Islet precursor cell (in vitro differentiated cells): ENCODE measurements at regions not wholly inside any gene's neighbourhood (a gene's known extent, or its start where the extent isn't known, plus 50 kb on each side); places are given as distances from the start of the nearest gene placed in this dataset.
"Not testable (repeated sequence)": the region's sequence is repeated elsewhere in the genome, so short reads cannot be mapped to it uniquely, and the experiment has no call there.

Source experiments
- DNase-seq: peaks from one replicate; pipeline ENCODE4 v3.0.0-alpha.2; 2018

DNA sequence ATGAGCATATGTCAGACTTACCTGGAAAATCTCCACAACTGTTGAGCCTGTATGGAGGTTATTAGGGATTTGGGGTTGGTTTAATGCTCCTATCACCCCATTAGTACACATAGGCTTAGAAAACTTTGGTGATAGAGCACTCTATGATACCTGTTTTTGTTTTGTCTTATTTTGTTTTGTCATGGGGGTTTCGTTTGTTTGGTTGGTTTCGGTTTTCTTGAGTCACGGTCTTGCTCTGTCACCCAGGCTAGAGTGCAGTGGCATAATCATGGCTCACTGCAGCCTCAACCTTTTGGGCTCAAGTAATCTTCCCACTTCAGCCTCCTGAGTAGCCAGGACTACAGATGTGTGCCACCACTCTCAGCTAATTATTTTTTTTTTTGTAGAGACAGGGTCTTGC, 70.0 kb downstream of the MZT1 start:
- DNase-seq = no peak

DNA sequence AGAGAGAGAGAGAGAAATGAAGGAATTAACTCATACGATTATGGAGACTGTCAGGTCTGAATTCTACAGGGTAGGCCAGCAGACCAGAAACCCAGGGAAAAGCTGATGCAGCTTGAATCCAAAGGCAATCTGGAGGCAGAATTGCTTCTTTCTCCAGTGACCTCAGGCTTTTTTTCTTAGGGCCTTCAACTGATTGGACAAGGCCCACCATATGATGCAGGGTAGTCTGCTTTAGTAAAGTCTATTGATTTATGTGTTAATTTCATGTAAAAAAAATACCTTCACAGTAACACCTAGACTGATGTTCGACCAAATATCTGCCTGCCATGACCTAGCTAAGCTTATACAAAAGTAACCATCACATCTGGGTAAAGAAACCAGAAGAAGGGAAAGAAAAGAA, 71.1 kb downstream of the MZT1 start:
- no peak for DNase-seq

DNA sequence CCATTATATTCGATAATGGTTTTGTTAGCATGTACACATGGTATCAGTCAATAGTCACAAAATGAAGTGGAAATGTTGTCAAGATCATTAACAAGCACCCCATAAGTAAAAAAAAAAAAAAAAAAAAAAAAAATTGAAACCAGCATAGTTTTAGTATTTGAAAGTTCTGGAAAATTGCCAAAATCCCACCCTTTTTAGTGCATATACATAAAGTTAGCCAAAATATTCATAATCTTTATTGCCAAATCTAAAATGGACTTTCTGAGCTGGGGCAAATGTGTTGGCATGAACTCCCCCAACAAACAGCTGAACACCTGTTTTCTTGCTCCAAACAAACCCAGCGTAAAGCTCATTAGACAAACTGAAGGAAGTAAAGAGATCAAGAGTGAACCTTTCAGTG, 73.9 kb downstream of the MZT1 start:
- no peak for DNase-seq

DNA sequence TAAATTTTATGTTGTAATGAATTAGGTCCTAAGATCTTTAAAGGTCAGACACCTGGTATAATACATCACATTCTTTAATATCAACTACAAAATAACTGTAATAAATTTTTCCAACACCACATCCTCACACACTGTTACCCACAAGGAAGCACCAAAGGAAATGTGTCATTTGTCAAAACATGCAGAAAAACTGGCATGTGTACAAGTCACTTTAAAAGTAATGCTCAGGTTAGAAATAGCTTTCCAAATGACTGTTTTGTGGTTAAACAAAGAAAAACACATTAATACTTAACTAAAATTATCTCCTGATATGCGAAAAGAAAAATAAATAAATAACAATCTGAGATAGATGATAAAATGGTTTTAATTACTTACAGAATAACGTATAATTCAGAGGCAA, 74.7 kb downstream of the MZT1 start:
- no peak for DNase-seq

DNA sequence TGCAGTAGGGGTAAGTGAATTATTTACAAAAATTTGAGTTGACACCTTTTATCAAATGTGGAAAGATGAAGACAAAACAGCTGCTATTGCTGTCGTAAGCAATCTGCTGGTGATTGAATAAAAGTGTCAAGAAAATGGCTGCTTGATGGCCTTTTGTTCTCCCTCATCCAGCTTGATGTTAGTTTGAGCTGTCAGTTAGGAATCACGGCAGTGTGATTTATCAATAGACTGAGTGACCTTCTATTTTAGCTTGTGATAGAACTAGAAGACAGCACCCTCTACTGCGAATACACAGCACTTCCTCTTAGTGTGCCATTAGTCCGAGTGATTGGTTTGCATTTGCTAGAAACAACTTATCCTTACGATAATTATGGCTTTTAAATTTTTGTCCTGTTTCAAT, 76.3 kb downstream of the MZT1 start:
- DNase-seq = no peak

DNA sequence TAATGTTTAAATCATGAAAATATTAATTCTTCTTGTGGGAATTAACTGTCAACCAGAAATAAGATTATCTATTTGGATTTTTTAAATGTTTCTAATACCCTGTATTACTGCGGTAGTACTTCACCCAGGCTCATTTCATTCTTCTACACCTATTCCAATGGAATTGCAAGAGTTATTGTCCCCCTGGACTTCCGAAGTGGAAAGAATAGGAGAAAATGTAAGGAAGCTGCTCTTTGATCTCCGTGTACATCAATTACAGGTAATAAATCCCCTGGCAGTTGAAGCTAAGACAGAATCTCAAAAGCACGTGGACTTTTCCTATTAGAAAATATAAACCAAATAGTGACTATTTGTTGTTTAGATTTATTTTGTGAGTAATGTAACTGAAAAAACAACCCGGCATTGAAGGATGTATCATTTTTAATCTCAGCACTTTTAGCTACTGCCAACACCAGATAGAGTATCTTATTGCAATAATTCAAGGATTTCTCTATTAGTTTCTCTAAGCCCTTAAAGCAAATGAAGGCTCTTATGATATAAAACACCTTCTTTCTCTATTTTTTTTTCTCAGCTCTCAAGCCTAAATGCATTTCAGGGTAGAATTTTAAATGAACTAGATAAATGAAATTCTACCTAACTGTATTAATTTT, 77.3 kb downstream of the MZT1 start:
- DNase-seq = no peak

DNA sequence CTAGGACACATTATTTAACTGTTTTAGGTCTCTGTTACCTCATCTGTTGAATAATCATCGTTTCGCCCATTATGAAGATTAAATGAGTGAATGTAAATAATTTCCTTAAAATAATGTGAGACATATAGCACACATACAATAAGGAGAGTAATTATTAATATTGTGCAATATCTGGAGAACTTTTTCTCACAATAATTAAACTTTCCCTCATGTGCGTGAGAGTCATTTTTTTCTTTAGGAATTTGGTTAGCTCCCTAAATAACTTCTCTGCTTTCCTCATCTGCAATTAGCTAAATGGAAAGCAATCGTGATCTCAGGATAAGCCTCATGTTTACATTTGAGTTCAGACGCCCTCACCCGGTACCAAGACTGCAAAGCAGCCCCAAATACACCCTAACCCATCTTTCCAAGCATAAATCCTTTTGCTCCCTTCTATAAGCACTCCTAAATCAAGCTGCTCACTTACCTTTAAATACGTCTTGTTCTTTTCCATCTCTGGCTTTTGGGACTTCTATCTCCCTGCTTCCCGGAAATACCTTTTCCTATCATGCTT, 78.8 kb downstream of the MZT1 start:
- DNase-seq = no peak

DNA sequence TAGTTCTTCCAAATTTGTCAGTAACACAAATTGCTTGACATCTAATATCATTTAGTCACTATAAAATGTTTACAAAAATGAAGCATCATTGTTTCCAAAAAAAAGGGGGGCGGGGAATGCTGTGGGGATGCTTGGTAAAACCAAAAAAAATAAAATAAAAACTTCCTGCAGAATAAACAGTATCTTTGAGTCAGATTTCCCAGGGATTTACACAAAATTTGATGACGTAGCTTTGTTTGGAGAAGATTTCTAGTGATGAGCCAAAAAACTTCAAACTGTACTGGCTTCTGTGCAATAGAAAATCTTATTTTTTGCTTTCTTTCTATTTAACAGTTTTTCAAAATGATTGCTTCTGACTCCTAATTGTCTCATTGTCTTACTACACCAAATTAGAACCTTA, 80.0 kb downstream of the MZT1 start:
- DNase-seq = no peak

DNA sequence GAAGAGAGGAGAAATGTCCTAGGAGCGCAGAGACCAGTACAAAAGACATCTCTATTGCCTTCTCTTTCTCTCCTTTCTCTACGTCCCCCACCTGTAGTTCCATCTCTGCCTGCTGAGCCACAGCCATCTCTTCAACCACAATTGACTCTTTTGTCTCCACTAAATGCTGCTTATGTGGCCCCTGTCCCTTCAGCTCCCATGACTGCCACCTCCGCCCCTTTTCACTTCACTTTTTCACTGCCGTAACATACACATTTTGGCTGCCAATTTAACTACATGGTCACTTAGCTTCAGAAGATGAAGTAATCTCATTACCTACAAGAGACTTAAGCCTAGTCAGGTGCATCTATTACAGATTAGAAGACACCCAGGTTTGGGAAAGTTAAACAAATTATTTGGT, 81.9 kb downstream of the MZT1 start:
- no peak for DNase-seq

DNA sequence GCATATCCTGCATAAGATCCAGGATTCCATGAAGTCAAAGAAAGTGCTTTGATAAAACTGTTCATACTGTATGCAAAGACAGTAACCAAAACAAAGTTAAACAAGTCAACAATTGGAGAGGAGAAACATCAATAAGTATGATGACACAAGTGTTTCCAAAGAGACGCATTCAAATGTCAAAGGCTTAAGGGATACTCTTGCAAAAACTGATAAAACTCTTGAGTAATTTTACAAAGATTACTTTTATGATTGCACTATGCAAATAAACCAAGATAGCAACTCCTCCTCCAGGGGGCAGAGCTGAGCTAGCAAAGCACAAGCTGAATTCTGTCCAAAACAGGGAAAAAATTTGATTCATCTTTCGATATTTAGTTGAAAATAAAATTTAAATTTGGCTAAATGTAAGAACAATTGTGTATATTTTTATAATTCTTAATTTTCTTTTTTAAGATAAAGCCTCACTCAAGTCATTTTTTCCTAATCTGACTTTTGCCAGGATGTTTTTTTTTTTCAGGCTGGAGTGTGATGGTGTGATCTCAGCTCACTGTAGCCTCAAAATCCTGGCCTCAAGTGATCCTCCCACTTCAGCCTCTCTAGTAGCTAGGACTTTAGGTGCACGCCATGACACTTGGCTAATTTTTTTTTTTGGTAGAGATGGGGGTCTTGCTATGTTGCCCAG, 84.0 kb downstream of the MZT1 start:
- DNase-seq = no peak

DNA sequence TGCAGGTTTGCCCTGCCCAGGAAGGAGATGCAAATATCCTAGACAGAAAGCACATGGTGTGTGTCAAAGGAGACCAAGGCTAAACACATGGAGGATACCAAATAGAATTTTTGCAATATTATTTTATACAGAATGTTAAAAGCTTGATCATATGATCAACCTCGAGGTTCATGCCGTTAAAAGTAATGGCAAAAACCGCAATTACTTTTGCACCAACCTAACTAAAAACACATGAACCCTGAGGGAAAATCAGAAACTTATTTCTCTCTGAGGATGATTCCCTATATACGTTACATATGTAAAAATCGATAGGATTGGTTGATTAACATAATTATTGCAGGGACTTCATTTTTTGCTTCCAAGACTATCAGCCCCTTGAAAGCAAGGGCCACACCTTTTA, 88.1 kb downstream of the MZT1 start:
- DNase-seq = no peak

DNA sequence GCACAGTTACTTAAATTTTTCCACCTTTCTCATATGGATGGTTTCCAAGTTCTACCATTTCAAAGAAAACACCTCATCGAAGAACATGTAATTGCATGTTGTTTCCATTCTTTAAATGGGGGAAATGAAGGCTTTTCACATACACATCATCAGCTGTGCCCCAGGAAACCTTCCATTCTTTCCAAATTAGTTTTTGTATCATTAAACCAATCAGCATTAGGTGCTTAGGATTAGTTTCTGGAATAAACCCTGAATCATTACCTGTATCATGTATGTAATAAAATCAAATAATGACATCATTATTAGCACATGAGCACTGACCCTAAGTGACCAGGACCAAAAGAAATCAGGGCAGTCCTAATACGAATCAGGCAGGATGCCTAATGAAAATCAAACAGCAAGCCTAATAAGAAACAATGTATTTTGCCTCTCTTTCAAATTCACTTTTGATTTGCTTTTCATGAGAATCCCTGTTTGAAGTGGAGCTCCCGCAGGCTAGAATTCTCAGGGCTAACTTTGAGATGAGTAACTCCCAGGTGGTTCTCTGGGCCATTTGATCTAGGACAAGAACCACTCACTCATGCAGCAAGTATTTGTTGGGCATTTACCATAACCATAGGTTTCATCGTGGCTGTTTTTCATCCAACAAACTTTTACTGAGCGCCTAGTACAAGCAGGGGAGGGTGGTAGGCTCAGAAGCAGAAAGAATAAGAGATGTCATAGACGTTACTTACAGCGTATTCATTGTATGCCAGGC, 89.2 kb downstream of the MZT1 start:
- DNase-seq = peak; percentile 79

DNA sequence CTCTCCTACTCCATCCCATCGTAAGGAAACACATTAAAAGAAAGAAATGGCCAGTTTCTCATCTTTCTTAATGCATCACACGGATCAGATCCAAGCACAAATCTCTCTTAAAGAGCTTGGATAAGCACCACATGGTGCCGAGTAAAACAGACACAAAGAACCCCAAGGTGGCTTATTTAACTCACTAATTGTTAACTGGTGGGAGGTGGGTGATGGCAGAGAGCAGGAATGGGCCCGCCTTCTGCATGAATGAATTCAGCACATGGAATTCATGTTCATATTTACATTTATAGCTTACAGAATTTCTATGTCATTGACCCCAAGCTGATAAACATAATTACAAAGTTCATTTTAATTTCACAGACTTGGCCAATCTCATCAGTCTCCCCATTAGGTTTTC, 89.9 kb downstream of the MZT1 start:
- no peak for DNase-seq

DNA sequence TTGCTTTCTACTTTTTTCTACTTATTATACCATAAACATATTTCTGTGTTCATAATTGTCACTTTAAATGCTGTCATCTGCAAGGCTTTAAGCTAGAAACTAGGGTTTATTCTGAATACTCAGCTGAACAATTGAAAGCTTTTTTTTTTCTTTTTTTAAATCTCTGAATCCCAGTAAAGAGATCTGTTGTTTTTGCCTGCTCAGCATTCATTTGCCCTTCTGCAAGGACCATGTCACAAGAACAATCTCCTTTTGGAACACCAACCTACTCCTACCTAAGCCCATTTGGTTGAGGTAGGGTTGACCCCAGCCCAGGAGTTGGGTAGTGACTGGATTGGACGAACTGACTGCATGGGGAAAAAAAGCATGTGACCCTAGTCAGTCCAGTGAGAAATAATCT, 92.6 kb downstream of the MZT1 start:
- DNase-seq = no peak

DNA sequence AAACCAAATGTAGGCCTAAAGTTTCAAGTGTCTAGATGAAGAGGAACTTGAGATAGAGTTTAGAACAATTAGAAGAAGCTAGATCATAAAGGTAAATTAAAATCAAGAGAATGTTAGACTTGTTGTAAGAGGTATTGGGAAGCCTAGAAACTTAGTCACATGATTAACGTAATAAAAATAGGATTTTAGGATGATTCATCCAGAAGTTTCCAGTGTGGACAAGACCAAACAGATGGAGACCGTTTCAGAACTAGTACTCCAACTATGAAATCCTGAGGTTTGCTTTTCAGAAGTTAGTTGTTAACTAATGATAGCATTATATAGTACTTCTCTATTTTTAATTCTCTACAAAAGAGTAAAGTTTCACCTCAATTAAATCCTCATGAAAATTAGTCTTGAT, 104.9 kb downstream of the MZT1 start:
- no peak for DNase-seq

DNA sequence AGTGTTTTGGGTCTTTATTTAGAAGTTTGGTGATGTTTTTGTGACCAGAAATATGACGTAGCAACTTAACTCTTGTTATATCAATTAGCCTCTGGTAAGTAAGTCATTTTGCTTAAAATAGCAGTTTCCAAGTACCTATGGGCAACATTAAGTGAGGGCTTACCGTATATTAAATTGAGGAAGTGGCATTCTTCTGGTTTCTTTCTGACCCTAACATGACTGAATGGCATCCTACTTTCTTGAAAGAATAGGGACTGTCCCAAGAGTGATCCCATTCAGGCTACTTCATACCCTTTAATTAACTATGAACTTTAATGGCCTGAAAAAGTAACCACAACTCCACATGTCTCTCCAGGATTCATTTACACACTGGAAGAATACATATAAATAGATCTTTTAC, 106.6 kb downstream of the MZT1 start:
- no peak for DNase-seq

DNA sequence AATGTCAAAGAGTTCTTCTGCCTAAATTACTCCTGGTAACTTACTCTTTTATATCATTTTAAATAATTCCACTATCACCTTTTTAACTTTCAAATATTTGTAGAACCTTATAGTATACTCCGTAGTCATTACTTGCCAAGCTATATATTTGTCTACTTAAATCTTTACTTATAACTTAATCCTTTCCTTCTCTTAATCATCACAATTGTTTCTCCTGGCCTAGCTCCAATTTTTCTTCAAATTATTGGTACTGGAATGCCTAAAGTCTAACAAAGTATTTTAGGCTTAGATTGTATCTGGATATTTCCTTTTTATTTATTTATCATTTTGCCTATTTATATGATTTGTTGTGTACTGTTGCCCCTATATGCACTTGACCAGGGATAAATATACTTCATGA, 109.5 kb downstream of the MZT1 start:
- no peak for DNase-seq

DNA sequence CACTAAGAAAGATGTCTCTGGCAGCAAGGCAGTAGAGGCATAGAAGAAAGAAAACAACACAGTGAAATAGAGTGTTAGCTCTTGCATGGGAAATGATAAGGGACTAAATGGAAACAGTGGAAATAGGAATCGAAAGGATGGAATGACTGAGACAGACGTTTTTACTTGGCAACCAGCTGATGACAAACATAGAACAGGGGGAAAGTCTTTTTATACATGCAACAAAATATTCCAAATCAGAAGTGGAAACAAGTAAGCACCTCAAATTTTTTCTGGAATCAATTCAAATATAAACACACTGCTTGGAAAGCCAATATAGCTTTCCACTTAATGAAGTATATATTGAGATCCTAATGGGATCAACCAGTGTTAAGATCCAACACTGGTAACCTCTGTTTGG, 110.2 kb downstream of the MZT1 start:
- DNase-seq = no peak

DNA sequence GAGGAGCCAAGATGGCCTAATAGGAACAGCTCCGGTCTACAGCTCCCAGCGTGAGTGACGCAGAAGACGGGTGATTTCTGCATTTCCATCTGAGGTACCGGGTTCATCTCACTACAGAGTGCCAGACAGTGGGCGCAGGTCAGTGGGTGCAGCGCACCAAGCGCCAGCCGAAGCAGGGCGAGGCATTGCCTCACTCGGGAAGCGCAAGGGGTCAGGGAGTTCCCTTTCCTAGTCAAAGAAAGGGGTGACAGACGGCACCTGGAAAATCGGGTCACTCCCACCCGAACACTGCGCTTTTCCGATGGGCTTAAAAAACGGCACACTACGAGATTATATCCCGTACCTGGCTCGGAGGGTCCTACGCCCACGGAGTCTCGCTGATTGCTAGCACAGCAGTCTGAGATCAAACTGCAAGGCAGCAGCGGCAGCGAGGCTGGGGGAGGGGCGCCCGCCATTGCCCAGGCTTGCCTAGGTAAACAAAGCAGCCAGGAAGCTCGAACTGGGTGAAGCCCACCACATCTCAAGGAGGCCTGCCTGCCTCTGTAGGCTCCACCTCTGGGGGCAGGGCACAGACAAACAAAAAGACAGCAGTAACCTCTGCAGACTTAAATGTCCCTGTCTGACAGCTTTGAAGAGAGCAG, 117.1 kb downstream of the MZT1 start:
- DNase-seq = not testable (repeated sequence)

DNA sequence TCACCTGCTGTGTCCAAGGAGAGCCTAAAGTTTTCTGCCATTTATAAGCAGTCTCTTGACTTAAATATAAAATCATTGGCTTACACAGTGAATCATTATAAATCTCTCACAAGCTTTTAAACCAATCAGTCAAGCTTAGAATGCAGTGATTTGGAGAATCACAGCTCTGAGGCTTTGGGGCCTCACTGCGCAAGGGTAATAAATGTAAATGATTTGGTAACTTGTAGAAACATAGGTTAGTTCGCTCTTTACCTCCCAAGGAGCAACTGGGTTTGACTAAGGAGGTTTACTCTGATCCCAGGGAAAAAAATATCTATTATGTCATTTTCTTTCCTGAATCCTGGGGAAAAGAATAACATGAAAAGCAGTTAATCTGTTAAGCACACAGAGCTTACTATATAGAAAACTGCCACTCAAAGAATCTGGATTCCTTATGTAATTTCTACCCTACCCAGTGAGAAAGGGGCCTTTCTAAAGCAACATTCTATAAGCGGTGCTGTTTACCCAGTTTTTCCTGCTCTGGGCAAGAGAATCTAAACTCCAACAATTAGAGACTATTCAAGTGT, 128.2 kb downstream of the MZT1 start:
- DNase-seq = no peak

DNA sequence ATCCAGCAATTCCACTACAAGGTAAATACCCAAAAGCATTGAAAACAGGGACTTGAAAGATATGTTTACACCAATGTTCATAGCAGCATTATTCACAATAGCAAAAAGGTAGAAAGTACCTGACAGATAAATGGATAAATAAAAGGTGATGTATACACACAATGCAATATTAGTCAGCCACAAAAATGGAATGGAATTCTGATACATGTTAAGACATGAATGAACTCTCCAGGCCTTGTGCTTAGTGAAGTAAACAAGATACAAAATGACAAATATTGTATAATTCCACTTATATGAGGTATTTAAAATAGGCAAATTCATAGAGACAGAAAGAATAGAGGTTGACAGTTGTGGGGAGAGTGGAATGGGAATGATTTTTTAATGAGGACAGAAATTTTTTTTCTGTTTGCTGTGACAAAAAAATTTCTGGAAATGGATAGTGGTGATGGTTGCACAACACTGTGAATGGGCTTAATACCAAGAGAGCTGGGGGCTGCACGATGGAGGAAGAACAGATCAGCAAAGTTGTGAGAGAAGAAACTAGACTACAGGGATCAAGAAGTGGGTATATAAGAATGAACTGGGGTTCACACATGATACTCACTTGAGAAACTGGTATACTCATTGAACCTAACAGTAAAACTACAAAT, 137.2 kb downstream of the MZT1 start:
- no peak for DNase-seq

DNA sequence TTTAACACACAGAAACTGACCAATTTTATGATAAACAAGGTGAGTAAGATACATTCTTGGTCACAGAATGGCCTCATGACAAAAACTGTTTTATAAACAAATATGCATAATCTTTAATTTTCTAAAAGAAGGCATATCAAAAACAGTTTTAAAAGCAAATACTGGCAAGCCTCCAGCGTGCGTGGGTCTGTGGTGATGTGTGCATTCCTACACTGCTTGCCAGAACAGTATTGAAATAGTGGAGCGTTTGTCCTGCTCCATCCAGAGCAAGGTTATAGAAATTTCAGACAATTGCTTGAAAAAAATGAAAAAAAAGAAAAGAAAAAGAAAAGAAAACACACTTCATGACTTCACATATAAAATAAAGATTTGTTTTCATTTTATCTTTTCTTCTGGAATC, 140.9 kb downstream of the MZT1 start:
- DNase-seq = no peak

DNA sequence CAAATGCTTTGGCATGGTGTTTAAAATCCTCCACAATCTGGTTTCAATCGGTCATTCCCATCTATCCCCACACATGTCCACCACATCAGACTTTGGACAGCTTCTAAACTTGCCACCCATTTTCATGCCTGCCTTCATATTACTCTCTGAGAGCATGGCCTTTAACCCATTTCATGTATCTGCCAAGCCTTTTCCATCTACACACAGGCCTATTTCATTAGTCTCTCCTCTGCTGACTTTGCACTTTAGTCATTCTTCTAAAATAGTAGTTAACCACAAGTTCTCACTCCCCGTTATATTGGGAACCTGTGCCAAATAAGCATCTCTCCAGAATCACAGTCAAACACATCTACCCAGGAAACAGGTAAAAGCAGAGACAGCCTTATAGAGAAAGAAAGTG, 142.2 kb downstream of the MZT1 start:
- DNase-seq = no peak
